Heart left ventricle (tissue), 16 donors: ENCODE measurements at regions not wholly inside any gene's neighbourhood (a gene's known extent, or its start where the extent isn't known, plus 50 kb on each side); places are given as distances from the start of the nearest gene placed in this dataset.

Source experiments
- ATAC-seq, 4 donors: fragments of 200-7000 bp; cut with Tn5 transposase; one replicate each; pipeline ENCODE4 v1.9.1; 2020 to 2022; ENCODE audit warnings: moderate library complexity in 4 of 4, mild to moderate bottlenecking in 3 of 4, moderate number of reproducible peaks in 1 of 4
- DNase-seq, 5 donors: peaks; one replicate each; pipeline ENCODE4 v3.0.0-alpha.2; 2020
- H3K27ac ChIP-seq, 12 donors: fragments of 200-600 bp; sonication (generic) in 4 of 12; one replicate each; pipeline versions ENCODE4 v1.5.0 to v1.8.0; 2016 to 2022; ENCODE audit warnings: mild to moderate bottlenecking in 2 of 12
- H3K27me3 ChIP-seq, 9 donors: fragments of 200-600 bp; sonication (generic) in 2 of 9; one replicate each; pipeline versions ENCODE4 v1.5.1 to v1.8.0; 2016 to 2022; ENCODE audit warnings: mild to moderate bottlenecking in 3 of 9
- H3K36me3 ChIP-seq, 9 donors: fragments of 200-600 bp; sonication (generic) in 2 of 9; one replicate each; pipeline versions ENCODE4 v1.5.0 to v1.8.0; 2018 to 2022; ENCODE audit warnings: mild to moderate bottlenecking in 2 of 9
- H3K4me1 ChIP-seq, 12 donors: fragments of 200-600 bp; sonication (generic) in 4 of 12; one replicate each; pipeline versions ENCODE4 v1.5.0 to v1.8.0; 2016 to 2022; ENCODE audit warnings: mild to moderate bottlenecking in 3 of 12
- H3K4me3 ChIP-seq, 12 donors: fragments of 200-600 bp; sonication (generic) in 4 of 12; one replicate each; pipeline versions ENCODE4 v1.5.0 to v1.8.0; 2017 to 2022; ENCODE audit warnings: mild to moderate bottlenecking in 9 of 12, moderate library complexity in 4 of 12
- H3K9me3 ChIP-seq, 12 donors: fragments of 200-600 bp; sonication (generic) in 4 of 12; one replicate each; pipeline versions ENCODE4 v1.5.0 to v1.8.0; 2016 to 2022; ENCODE audit warnings: mild to moderate bottlenecking in 1 of 12
- POLR2A ChIP-seq, 2 donors: fragments of 450-650 bp; IDR thresholded peaks; one replicate each; pipeline ENCODE4 v1.6.1; 2017; ENCODE audit warnings: antibody characterized with exemption in 2 of 2, mild to moderate bottlenecking in 2 of 2, moderate library complexity in 2 of 2
- WGBS, 4 donors: extraction: QIAGEN DNeasy Blood & Tissue Kit in 2 of 4; methylation state at CpG; one replicate each; pipeline versions ENCODE4 v1.1.5 to v1.1.7; 2013 to 2018; 5-methylcytosine and 5-hydroxymethylcytosine counted together
- intact Hi-C, 10 donors: fragments of 100-400 bp; cut with DNase I; formaldehyde crosslinking; loops; one replicate each; pipeline versions ENCODE4 v1.11.1 to v1.14.2; 2022
- TF ChIP-seq, protein P1 (sequence below), 12 donors: fragments of 200-600 bp; sonication (generic) in 4 of 12; IDR thresholded peaks; one replicate each; pipeline versions ENCODE4 v1.5.0 to v1.8.0; 2018 to 2022; ENCODE audit warnings: antibody characterized with exemption in 12 of 12, mild to moderate bottlenecking in 5 of 12
- donor health status: ischemic (EF 13 %, LVEDD 7.1; RV severe dilation, severe dysfunction).
- donor health status: healthy with polysubstance abuse.
- donor health status: DM: no; HTN: yes; CAD: no.
- donor health status: DM: no; HTN: no; CAD: no.
- donor health status: ischemic (EF 25% LVEDD 6.9; RV normal size, moderate dysfunction).
- donor health status: ischemic (EF 25% LVEDD 5.7; RV mildly dilated, moderate dysfunction).
- donor health status: healthy.
- donor health status: DM: yes; HTN: yes; CAD: no.
- donor health status: ischemic (EF 35%, LVEDD 5.7; RV mildly dilated, moderate dysfunction).
- donor health status: nonischemic (EF 11% LVEDD 7.7; RV severe dilation, severe dysfunction).
- donor health status: DM: yes; HTN: yes; CAD: no.
- donor health status: PGD.
- donor health status: ischemic (EF 29% LVEDD 5.4; RV normal size, mild dysfunction).
- donor health status: nonischemic (EF 23%, LVEDD 6.1; RV moderate dilation, normal function).

DNA sequence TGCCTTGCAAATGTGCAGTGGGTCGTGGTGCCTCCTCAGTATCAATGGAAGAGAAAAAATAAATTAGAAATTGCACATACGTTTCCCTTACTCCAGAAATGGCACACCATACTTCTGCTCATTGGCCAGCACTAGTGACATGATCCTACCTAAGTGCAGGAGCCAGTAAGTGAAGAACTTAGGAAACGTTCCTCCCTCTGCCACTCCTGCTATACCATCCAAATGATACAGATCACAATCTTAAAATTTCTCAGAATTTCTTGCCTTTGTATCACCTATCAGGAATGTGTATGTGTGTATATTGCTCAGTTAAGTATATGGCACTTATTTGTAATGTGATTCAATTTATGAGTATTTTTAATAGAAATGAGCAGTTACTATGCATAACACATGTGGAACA is 237.0 kb upstream of the UBE2E3 start:
- no peak for DNase-seq
- Histone ChIP-seq H3K4me1 (no peaks in the 10 kb centered on the region), H3K27me3 (no peaks in the 10 kb centered on the region), H3K36me3 (no peaks in the 10 kb centered on the region), H3K4me3 (no peak overlapping the region), H3K27ac (no peak overlapping the region), H3K9me3 (no peaks in the 10 kb centered on the region)
- ATAC-seq, result no peak
- intact Hi-C loops, result no loop called here
- no peak for TF ChIP-seq POLR2A (IDR thresholded peaks at IDR 0.05)
- TF ChIP-seq, protein P1, sequence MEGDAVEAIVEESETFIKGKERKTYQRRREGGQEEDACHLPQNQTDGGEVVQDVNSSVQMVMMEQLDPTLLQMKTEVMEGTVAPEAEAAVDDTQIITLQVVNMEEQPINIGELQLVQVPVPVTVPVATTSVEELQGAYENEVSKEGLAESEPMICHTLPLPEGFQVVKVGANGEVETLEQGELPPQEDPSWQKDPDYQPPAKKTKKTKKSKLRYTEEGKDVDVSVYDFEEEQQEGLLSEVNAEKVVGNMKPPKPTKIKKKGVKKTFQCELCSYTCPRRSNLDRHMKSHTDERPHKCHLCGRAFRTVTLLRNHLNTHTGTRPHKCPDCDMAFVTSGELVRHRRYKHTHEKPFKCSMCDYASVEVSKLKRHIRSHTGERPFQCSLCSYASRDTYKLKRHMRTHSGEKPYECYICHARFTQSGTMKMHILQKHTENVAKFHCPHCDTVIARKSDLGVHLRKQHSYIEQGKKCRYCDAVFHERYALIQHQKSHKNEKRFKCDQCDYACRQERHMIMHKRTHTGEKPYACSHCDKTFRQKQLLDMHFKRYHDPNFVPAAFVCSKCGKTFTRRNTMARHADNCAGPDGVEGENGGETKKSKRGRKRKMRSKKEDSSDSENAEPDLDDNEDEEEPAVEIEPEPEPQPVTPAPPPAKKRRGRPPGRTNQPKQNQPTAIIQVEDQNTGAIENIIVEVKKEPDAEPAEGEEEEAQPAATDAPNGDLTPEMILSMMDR (IDR thresholded peaks at IDR 0.05), result no peak
- WGBS, 4 donors, result 58 to 68% (median 63%) methylated on average over 3 of the region's 3 CpGs

DNA sequence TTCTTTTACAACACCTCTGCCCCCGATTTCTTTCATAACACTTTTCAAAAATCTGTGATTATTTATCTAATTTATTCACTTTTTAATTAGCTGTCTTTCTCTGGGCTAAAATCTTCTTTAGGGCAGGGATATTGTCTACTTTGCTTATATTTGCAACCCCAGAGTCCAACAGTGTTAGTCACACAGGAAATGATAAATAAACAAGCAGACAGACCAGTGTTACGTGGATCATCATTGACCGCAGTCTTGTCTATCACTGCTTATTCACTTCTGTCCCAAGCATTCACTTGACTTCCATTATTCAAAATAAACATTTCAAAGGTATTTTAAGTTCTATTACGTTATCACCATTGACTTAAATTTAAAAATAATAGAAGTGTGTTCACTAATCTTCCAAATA is 237.6 kb upstream of the UBE2E3 start:
- Histone ChIP-seq H3K9me3 (no peaks in the 10 kb centered on the region), H3K36me3 (no peaks in the 10 kb centered on the region), H3K4me3 (no peak overlapping the region), H3K27ac (no peak overlapping the region), H3K4me1 (no peaks in the 10 kb centered on the region), H3K27me3 (no peaks in the 10 kb centered on the region)
- no peak for ATAC-seq
- TF ChIP-seq, protein P1 (IDR thresholded peaks at IDR 0.05), result no peak
- no peak for TF ChIP-seq POLR2A (IDR thresholded peaks at IDR 0.05)
- no peak for DNase-seq
- intact Hi-C loops, result no loop called here
- WGBS, 4 donors, result 47 to 63% (median 53%) methylated on average over 4 of the region's 4 CpGs

DNA sequence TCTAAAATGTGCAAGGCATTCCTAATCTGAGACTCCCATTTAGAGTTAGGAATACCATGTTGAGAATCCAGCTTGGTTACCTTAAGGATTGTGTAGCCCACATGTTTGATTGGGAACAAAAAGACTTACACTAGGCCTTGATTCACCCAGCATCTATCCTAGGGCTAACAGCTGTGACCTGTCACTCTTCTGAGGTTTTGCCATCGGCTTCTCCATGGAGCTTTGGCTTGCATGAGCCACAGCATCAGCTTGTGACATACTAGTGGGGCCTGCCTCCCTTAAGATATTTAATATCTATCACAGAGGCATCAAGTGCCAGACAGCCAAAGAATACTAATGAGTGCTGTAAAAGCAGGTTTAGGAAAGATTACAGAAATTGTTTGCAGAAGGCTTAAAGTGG is 241.3 kb upstream of the UBE2E3 start:
- 33 to 73% (median 61%) methylated on average over 1 of the region's 1 CpG for WGBS, 4 donors
- no peaks in the 10 kb centered on the region for H3K36me3 ChIP-seq
- intact Hi-C loops, result no loop called here
- H3K4me3 ChIP-seq, result no peak overlapping the region
- no peak overlapping the region for H3K27ac ChIP-seq
- H3K27me3 ChIP-seq, result no peaks in the 10 kb centered on the region
- H3K9me3 ChIP-seq, result no peaks in the 10 kb centered on the region
- DNase-seq (no peak), ATAC-seq (no peak)
- no peaks in the 10 kb centered on the region for H3K4me1 ChIP-seq
- no peak for TF ChIP-seq POLR2A (IDR thresholded peaks at IDR 0.05)
- TF ChIP-seq, protein P1 (IDR thresholded peaks at IDR 0.05), result no peak

DNA sequence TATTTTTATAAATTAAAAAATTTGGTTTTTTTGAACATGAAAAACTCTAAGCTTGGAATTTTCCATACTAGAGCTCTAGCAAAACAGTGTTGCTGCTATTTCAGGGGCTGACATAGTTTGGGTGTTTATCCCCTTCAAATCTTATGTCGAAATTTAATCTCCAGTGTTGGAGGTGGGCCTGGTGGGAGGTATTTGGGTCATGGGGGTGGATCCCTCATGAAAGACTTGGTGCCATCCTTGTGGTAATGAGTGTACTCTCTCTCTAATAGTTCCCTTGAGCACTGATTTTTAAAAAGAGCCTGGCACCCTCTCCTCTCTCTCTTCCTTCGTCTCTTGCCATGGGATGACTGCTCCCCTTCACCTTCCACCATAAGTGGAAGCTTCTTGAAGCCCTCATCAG is 244.6 kb upstream of the UBE2E3 start:
- Histone ChIP-seq H3K36me3 (no peaks in the 10 kb centered on the region), H3K4me3 (no peak overlapping the region), H3K27ac (no peak overlapping the region), H3K4me1 (no peaks in the 10 kb centered on the region), H3K9me3 (no peaks in the 10 kb centered on the region), H3K27me3 (no peaks in the 10 kb centered on the region)
- no peak for ATAC-seq
- intact Hi-C loops, result no loop called here
- TF ChIP-seq POLR2A (IDR thresholded peaks at IDR 0.05), result no peak
- TF ChIP-seq, protein P1 (IDR thresholded peaks at IDR 0.05), result no peak
- WGBS, 4 donors, result 56 to 79% (median 67%) methylated on average over 2 of the region's 2 CpGs
- DNase-seq, result no peak
